Effector memory CD8-positive, alpha-beta T cell (primary cell): ENCODE measurements at regions not wholly inside any gene's neighbourhood (a gene's known extent, or its start where the extent isn't known, plus 50 kb on each side); places are given as distances from the start of the nearest gene placed in this dataset.

Experiments used
- ATAC-seq: fragments of 150-1000 bp; cut with Tn5 transposase; replicated peaks from 2 replicates; pipeline ENCODE4 v1.10.0; 2021; ENCODE audit warnings: mild to moderate bottlenecking, moderate library complexity
- DNase-seq, 3 experiments: peaks; one replicate each; pipeline ENCODE4 v3.0.0; 2021
- H3K27ac Mint-ChIP-seq, 2 donors: one replicate each; pipeline ENCODE4 v1.8.0; 2022; ENCODE audit warnings: mild to moderate bottlenecking in 2 of 2, mixed read lengths in 2 of 2, moderate library complexity in 2 of 2
- H3K27me3 Mint-ChIP-seq, 2 donors: one replicate each; pipeline ENCODE4 v1.8.0; 2022; ENCODE audit warnings: mixed read lengths in 2 of 2
- H3K36me3 Mint-ChIP-seq: one replicate; pipeline ENCODE4 v1.8.0; 2022; ENCODE audit warnings: mild to moderate bottlenecking, moderate library complexity, mixed read lengths; ENCODE audit not compliant: insufficient read depth
- H3K4me1 Mint-ChIP-seq, 2 donors: one replicate each; pipeline ENCODE4 v1.8.0; 2022; ENCODE audit warnings: low read depth in 2 of 2, mixed read lengths in 2 of 2
- H3K4me3 Mint-ChIP-seq, 2 donors: one replicate each; pipeline ENCODE4 v1.8.0; 2022; ENCODE audit warnings: mild to moderate bottlenecking in 2 of 2, mixed read lengths in 2 of 2, moderate library complexity in 2 of 2
- H3K9me3 Mint-ChIP-seq, 2 donors: one replicate each; pipeline ENCODE4 v1.8.0; 2022; ENCODE audit warnings: mixed read lengths in 2 of 2

- H3K4me1 Mint-ChIP-seq = no peaks in the 10 kb centered on the region
- peaks cover 0 to 5% of the 10 kb centered on the region in 2 donors for H3K9me3 Mint-ChIP-seq
- H3K27me3 Mint-ChIP-seq = no peaks in the 10 kb centered on the region
- DNase-seq (no peak), ATAC-seq (no peak)
- H3K36me3 Mint-ChIP-seq = no peaks in the 10 kb centered on the region
- no peak overlapping the region for H3K27ac Mint-ChIP-seq
- no peak overlapping the region for H3K4me3 Mint-ChIP-seq
Measured at GRCh38 chr3:87047852-87048251, 56.9 kb upstream of the VGLL3 start.

- ATAC-seq (no peak), DNase-seq (no peak)
- no peak overlapping the region for H3K4me3 Mint-ChIP-seq
- H3K27me3 Mint-ChIP-seq = no peaks in the 10 kb centered on the region
- no peak overlapping the region for H3K27ac Mint-ChIP-seq
- peaks cover 2% of the 10 kb centered on the region for H3K36me3 Mint-ChIP-seq
- peaks cover 0 to 6% of the 10 kb centered on the region in 2 donors for H3K9me3 Mint-ChIP-seq
- no peaks in the 10 kb centered on the region for H3K4me1 Mint-ChIP-seq
Measured at GRCh38 chr3:87046241-87046640, 55.3 kb upstream of the VGLL3 start.

GRCh38 chr3:87045473-87045872, 54.5 kb upstream of the VGLL3 start:
- Mint-ChIP-seq H3K27me3 (no peaks in the 10 kb centered on the region), H3K27ac (no peak overlapping the region), H3K9me3 (peaks cover 0 to 6% of the 10 kb centered on the region in 2 donors), H3K36me3 (peaks cover 2% of the 10 kb centered on the region), H3K4me1 (no peaks in the 10 kb centered on the region), H3K4me3 (no peak overlapping the region)
- no peak for ATAC-seq
- DNase-seq = no peak

DNA sequence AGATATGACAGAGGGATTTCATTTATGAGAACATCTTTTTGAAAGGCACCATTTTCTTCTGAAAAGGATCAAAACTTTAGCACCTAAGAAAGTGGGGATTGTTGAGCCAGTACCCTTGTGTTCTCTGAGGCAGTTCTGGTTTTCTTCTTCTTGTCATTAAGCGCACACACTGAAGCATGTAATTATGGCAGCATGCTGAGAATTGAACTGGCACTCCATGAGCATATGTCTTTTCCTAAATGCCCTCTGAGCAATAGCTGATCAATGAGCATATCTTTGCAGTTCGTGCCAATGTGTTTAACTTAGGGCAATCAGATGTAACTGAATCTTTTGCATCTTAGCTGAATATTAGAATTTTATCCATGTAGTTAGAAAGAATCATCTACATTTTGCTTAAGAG, 53.9 kb upstream of the VGLL3 start:
- peaks cover 0 to 6% of the 10 kb centered on the region in 2 donors for H3K9me3 Mint-ChIP-seq
- H3K27ac Mint-ChIP-seq = no peak overlapping the region
- no peaks in the 10 kb centered on the region for H3K27me3 Mint-ChIP-seq
- H3K4me1 Mint-ChIP-seq = no peaks in the 10 kb centered on the region
- ATAC-seq (no peak), DNase-seq (no peak)
- H3K36me3 Mint-ChIP-seq = peaks cover 2% of the 10 kb centered on the region
- H3K4me3 Mint-ChIP-seq = no peak overlapping the region

GRCh38 chr3:87044409-87044808, 53.5 kb upstream of the VGLL3 start:
- no peaks in the 10 kb centered on the region for H3K27me3 Mint-ChIP-seq
- H3K4me1 Mint-ChIP-seq = no peaks in the 10 kb centered on the region
- H3K36me3 Mint-ChIP-seq = peaks cover 2% of the 10 kb centered on the region
- ATAC-seq (no peak), DNase-seq (no peak)
- peaks cover 0 to 6% of the 10 kb centered on the region in 2 donors for H3K9me3 Mint-ChIP-seq
- no peak overlapping the region for H3K27ac Mint-ChIP-seq
- no peak overlapping the region for H3K4me3 Mint-ChIP-seq

DNA sequence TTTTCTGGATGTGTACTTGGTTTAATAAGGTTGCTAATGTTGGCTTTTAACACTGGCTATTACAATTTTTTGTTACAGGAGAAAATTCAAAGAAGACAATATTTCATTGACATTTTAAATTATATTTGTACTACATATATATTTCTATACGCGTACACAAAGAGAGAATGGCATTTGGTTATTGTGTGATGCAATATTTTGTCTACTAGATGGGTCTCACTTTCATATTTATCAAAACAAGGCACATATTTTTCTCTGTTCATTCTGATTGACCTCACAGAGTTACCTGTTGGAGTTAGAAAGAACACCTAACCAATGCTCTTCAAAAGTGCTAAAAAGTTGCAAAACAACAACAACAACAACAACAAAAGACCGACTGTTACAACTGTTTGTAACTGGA, 50.2 kb upstream of the VGLL3 start:
- DNase-seq = no peak

More for the DNA sequence above, 50.2 kb upstream of the VGLL3 start:
- no peak for ATAC-seq
- H3K27ac Mint-ChIP-seq = no peak overlapping the region
- no peaks in the 10 kb centered on the region for H3K4me1 Mint-ChIP-seq
- no peak overlapping the region for H3K4me3 Mint-ChIP-seq
- no peaks in the 10 kb centered on the region for H3K27me3 Mint-ChIP-seq
- H3K36me3 Mint-ChIP-seq = peaks cover 2% of the 10 kb centered on the region
- H3K9me3 Mint-ChIP-seq = peaks cover 0 to 5% of the 10 kb centered on the region in 2 donors
